Endothelial cell of umbilical vein (primary cell): ENCODE measurements at regions not wholly inside any gene's neighbourhood (a gene's known extent, or its start where the extent isn't known, plus 50 kb on each side); places are given as distances from the start of the nearest gene placed in this dataset.

Source experiments
- BruUV-seq: library from RNA; stranded (reverse); fragments of 400-500 nt; replicated peaks from 2 replicates; lab custom pipeline; 2021; lab: Mats Ljungman, UMichigan
- CTCF ChIA-PET: fragments of 300-600, 350-600 bp; sonication (Branson Sonifier 250); formaldehyde crosslinking; loops from one replicate; lab custom pipeline; 2021; ENCODE audit warnings: antibody characterized with exemption, inconsistent platforms; lab: Charles Lee
- POLR2A ChIA-PET: fragments of 300-600, 350-600 bp; sonication (Branson Sonifier 250); formaldehyde crosslinking; loops from one replicate; lab custom pipeline; 2021; ENCODE audit warnings: antibody characterized with exemption, inconsistent platforms; lab: Charles Lee
- DNase-seq: peaks from one replicate; pipeline ENCODE4 v3.0.0-alpha.2; 2011; ENCODE audit warnings: low read depth, low spot score
- FAIRE-seq: peaks from 2 replicates; lab custom pipeline; 2011; peaks lifted over from hg19 to GRCh38; lab: Jason Lieb, UNC
- H2AFZ ChIP-seq: 2 replicates; pipeline ENCODE4 v1.6.0; 2012; ENCODE audit warnings: low read depth, low read length, control low read depth, inconsistent platforms
- H3K27ac ChIP-seq: 2 replicates; pipeline ENCODE4 v1.5.1; 2011; ENCODE audit warnings: low read depth, mild to moderate bottlenecking, control low read depth, low read length, moderate library complexity; ENCODE audit not compliant: insufficient read depth
- H3K27me3 ChIP-seq, 2 experiments: 2 replicates each; pipeline versions ENCODE4 v1.6.0 to v1.6.1; 2011; ENCODE audit warnings: low read length in 2 of 2, mixed read lengths in 1 of 2; ENCODE audit not compliant: control insufficient read depth in 2 of 2, insufficient read depth in 2 of 2
- H3K36me3 ChIP-seq, 2 experiments: 2 replicates in 1 of 2; 3 replicates in 1 of 2; pipeline ENCODE4 v1.5.1; 2011; ENCODE audit warnings: low read length in 2 of 2, mild to moderate bottlenecking in 1 of 2, moderate library complexity in 1 of 2; ENCODE audit not compliant: control insufficient read depth in 2 of 2, insufficient read depth in 2 of 2; ENCODE audit errors: extremely low read depth in 1 of 2
- H3K4me1 ChIP-seq: 3 replicates; pipeline ENCODE4 v1.5.1; 2011; ENCODE audit warnings: mild to moderate bottlenecking, low read length; ENCODE audit not compliant: control insufficient read depth, insufficient read depth; ENCODE audit errors: extremely low read depth
- H3K4me2 ChIP-seq: 2 replicates; pipeline ENCODE4 v1.6.1; 2011; ENCODE audit warnings: low read length, control low read depth, mixed read lengths; ENCODE audit not compliant: insufficient read depth
- H3K4me3 ChIP-seq, 3 experiments: fragments of 200-600 bp in 1 of 3; sonication (generic), shearing (Covaris generic) in 1 of 3; replicated peaks in 1 of 3; 2 replicates each; pipeline ENCODE4 v1.5.1; 2011 to 2016; ENCODE audit warnings: control low read depth in 3 of 3, low read length in 3 of 3, mild to moderate bottlenecking in 2 of 3, inconsistent platforms in 1 of 3, low read depth in 1 of 3, moderate library complexity in 1 of 3; ENCODE audit not compliant: insufficient read depth in 1 of 3
- H3K79me2 ChIP-seq: 2 replicates; pipeline ENCODE4 v1.6.0; 2012; ENCODE audit warnings: low read length, inconsistent platforms; ENCODE audit not compliant: control insufficient read depth, insufficient read depth
- H3K9ac ChIP-seq: replicated peaks from 2 replicates; pipeline ENCODE3; 2011; ENCODE audit warnings: low read length, control low read depth; ENCODE audit not compliant: insufficient read depth; ENCODE audit errors: extremely low read depth
- H3K9me1 ChIP-seq: replicated peaks from 3 replicates; pipeline ENCODE4 v1.6.0; 2011; ENCODE audit warnings: mild to moderate bottlenecking, low read length; ENCODE audit not compliant: control insufficient read depth, insufficient read depth; ENCODE audit errors: extremely low read depth
- H3K9me3 ChIP-seq: replicated peaks from 2 replicates; pipeline ENCODE4 v1.5.1; 2012; ENCODE audit warnings: low read length, inconsistent platforms; ENCODE audit not compliant: control insufficient read depth, insufficient read depth
- H4K20me1 ChIP-seq: replicated peaks from 2 replicates; pipeline ENCODE3; 2011; ENCODE audit warnings: mild to moderate bottlenecking, low read length; ENCODE audit not compliant: control insufficient read depth, insufficient read depth; ENCODE audit errors: extremely low read depth
- CTCF ChIP-seq, 2 donors: IDR thresholded peaks; 1 replicate in 1 of 2; 2 replicates in 1 of 2; pipeline ENCODE4 v1.5.1; 2011; ENCODE audit warnings: low read length in 2 of 2, mild to moderate bottlenecking in 2 of 2, moderate library complexity in 2 of 2, control low read depth in 1 of 2, inconsistent platforms in 1 of 2, low read depth in 1 of 2; ENCODE audit not compliant: insufficient read depth in 1 of 2; ENCODE audit errors: extremely low read depth in 1 of 2
- EZH2 ChIP-seq: IDR thresholded peaks from 2 replicates; pipeline ENCODE4 v1.6.1; 2012; ENCODE audit warnings: borderline replicate concordance, low read depth, mild to moderate bottlenecking, moderate library complexity, low read length, inconsistent platforms; ENCODE audit not compliant: severe bottlenecking
- FOS ChIP-seq: IDR thresholded peaks from 2 replicates; pipeline ENCODE4 v1.6.1; 2011; ENCODE audit warnings: mild to moderate bottlenecking, low read length, moderate library complexity, borderline replicate concordance; ENCODE audit not compliant: insufficient read depth
- GATA2 ChIP-seq: IDR thresholded peaks from 2 replicates; pipeline ENCODE4 v1.7.0; 2011; ENCODE audit warnings: low read depth, mild to moderate bottlenecking, moderate library complexity, mixed read lengths, low read length; ENCODE audit not compliant: insufficient read length, insufficient read depth
- JUN ChIP-seq: IDR thresholded peaks from 2 replicates; pipeline ENCODE4 v1.6.1; 2011; ENCODE audit warnings: borderline replicate concordance, low read depth; ENCODE audit not compliant: insufficient read length, insufficient read depth
- MAX ChIP-seq: IDR thresholded peaks from 2 replicates; pipeline ENCODE4 v1.6.1; 2011; ENCODE audit not compliant: insufficient read depth, insufficient read length
- MYC ChIP-seq: IDR thresholded peaks from one replicate; pipeline ENCODE4 v1.6.1; 2011; ENCODE audit warnings: mild to moderate bottlenecking, low read depth, low read length
- POLR2A ChIP-seq: IDR thresholded peaks from 2 replicates; pipeline ENCODE4 v1.6.1; 2012; ENCODE audit warnings: low read depth, mild to moderate bottlenecking, control low read depth, low read length
- POLR2AphosphoS5 ChIP-seq: IDR thresholded peaks from 2 replicates; pipeline ENCODE4 v1.6.1; 2012; ENCODE audit warnings: low read depth, mild to moderate bottlenecking, control low read depth, low read length, moderate library complexity; ENCODE audit not compliant: insufficient read depth
- dilution Hi-C: fragments of 300-500 bp; cut with MboI; formaldehyde crosslinking; loops from one replicate; pipeline ENCODE4 v1.15.0; 2019; ENCODE audit warnings: low sequenced_read_pairs; ENCODE audit not compliant: extremely low pct_ligation_motif_present
- intact Hi-C: fragments of 100-400 bp; cut with micrococcal nuclease; formaldehyde crosslinking; loops from one replicate; pipeline ENCODE4 v1.10.0; 2022

GRCh38 chr5:173760461-173761177 is 127.5 kb upstream of the CPEB4 start:
- POLR2A ChIA-PET: no interaction called here

GRCh38 chr5:173761178-173761513 is 127.0 kb upstream of the CPEB4 start:
- dilution Hi-C loops: no loop called here
- POLR2A ChIA-PET: no interaction called here

More at GRCh38 chr5:173760461-173761177, 127.5 kb upstream of the CPEB4 start:
- no peak overlapping the region for H3K9ac ChIP-seq
- CTCF ChIA-PET: interaction anchor here (1.5 kb wide), 1 partner anchor 27 kb away, joined by 4 read pairs; no protein-coding TSS in a partner anchor
- no peaks in the 10 kb centered on the region for H3K9me1 ChIP-seq
- no peak overlapping the region for H3K4me2 ChIP-seq
- no peak overlapping the region for H3K27ac ChIP-seq
- no peaks in the 10 kb centered on the region for H3K9me3 ChIP-seq
- no TSS peak for BruUV-seq
- H3K4me3 ChIP-seq: no peak overlapping the region
- no peaks in the 10 kb centered on the region for H3K79me2 ChIP-seq
- no peak overlapping the region for H2AFZ ChIP-seq
- FAIRE-seq: no peak
- no peak for DNase-seq
- no peaks in the 10 kb centered on the region for H3K36me3 ChIP-seq
- TF ChIP-seq JUN: no peak
- intact Hi-C loops (loop anchor here (10.0 kb wide), 2 partner anchors 426 to 986 kb away; partner anchors contain the start of gene DUSP1), dilution Hi-C loops (no loop called here)
- H3K27me3 ChIP-seq: no peaks in the 10 kb centered on the region
- peaks cover 15% of the 10 kb centered on the region for H3K4me1 ChIP-seq
- no peaks in the 10 kb centered on the region for H4K20me1 ChIP-seq

More at GRCh38 chr5:173761178-173761513, 127.0 kb upstream of the CPEB4 start:
- no peak for TF ChIP-seq MAX
- no peak for TF ChIP-seq MYC
- TF ChIP-seq FOS: no peak
- TF ChIP-seq POLR2AphosphoS5: no peak
- no peak for TF ChIP-seq JUN
- no peak for TF ChIP-seq GATA2
- no peak for TF ChIP-seq EZH2
- no peak for TF ChIP-seq POLR2A
- no peak for TF ChIP-seq CTCF (IDR thresholded peaks at IDR 0.05; ENCODE audit: extremely low read depth in 1 of 2, insufficient read depth in 1 of 2, low read depth in 1 of 2, low read length in 2 of 2)
- no peak overlapping the region for H2AFZ ChIP-seq
- H3K4me3 ChIP-seq: no peak overlapping the region
- H3K4me1 ChIP-seq: peaks cover 20% of the 10 kb centered on the region
- no peak overlapping the region for H3K4me2 ChIP-seq
- FAIRE-seq: no peak
- H3K9ac ChIP-seq: no peak overlapping the region
- CTCF ChIA-PET: no interaction called here
- H4K20me1 ChIP-seq: no peaks in the 10 kb centered on the region
- no TSS peak for BruUV-seq
- H3K27me3 ChIP-seq: no peaks in the 10 kb centered on the region
- no peak overlapping the region for H3K27ac ChIP-seq
- H3K9me1 ChIP-seq: no peaks in the 10 kb centered on the region
- H3K36me3 ChIP-seq: no peaks in the 10 kb centered on the region
- DNase-seq: no peak
- intact Hi-C loops: loop anchor here (10.0 kb wide), 2 partner anchors 426 to 986 kb away; partner anchors contain the start of gene DUSP1
- no peaks in the 10 kb centered on the region for H3K79me2 ChIP-seq
- no peaks in the 10 kb centered on the region for H3K9me3 ChIP-seq
